HG02678 (cell line): ENCODE measurements at regions not wholly inside any gene's neighbourhood (a gene's known extent, or its start where the extent isn't known, plus 50 kb on each side); places are given as distances from the start of the nearest gene placed in this dataset.

Experiments
- ATAC-seq: cut with Tn5 transposase; IDR thresholded peaks from one replicate; pipeline ENCODE4 v1.9.1; 2021; ENCODE audit warnings: mild to moderate bottlenecking, moderate library complexity; ENCODE audit not compliant: unreplicated experiment

- no peak for ATAC-seq
These were observed 56.7 kb upstream of the ETV3 start for GRCh38 chr1:157194731-157195520.

- ATAC-seq = no peak
These were observed 55.7 kb upstream of the ETV3 start for GRCh38 chr1:157193702-157194391.

GRCh38 chr1:157193219-157193618, 55.0 kb upstream of the ETV3 start:
- no peak for ATAC-seq

GRCh38 chr1:157189986-157190982, 52.1 kb upstream of the ETV3 start:
- ATAC-seq = no peak

- ATAC-seq = no peak
These were observed 50.9 kb upstream of the ETV3 start for GRCh38 chr1:157189096-157189495.
